GM12801 (cell line): ENCODE measurements at regions not wholly inside any gene's neighbourhood (a gene's known extent, or its start where the extent isn't known, plus 50 kb on each side); places are given as distances from the start of the nearest gene placed in this dataset.

Source experiments
- TF ChIP-seq, protein P1 (sequence below): IDR thresholded peaks from one replicate; pipeline ENCODE4 v1.5.1; 2011; ENCODE audit warnings: control low read depth; ENCODE audit not compliant: insufficient read length; ENCODE audit errors: extremely low read depth

DNA sequence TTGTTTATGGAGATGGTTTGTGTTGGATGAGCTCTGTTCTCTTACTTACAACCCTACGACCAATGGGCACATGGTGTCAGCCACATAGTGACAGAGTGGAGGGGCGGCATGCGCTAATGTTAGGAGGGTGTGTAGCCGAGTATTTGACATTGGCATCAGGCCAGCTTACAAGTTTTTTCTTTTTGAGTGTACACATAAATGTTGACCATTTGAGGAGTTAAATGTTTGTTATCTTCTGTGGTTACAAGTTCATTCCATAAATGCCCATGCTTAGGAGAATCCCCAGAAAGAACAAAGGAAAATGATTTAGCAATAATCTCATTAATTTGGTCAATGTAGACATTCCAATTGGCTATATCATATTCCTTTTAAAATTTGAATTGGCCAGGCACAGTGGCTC lies 180.1 kb upstream of the ELL2 start:
- TF ChIP-seq, protein P1, sequence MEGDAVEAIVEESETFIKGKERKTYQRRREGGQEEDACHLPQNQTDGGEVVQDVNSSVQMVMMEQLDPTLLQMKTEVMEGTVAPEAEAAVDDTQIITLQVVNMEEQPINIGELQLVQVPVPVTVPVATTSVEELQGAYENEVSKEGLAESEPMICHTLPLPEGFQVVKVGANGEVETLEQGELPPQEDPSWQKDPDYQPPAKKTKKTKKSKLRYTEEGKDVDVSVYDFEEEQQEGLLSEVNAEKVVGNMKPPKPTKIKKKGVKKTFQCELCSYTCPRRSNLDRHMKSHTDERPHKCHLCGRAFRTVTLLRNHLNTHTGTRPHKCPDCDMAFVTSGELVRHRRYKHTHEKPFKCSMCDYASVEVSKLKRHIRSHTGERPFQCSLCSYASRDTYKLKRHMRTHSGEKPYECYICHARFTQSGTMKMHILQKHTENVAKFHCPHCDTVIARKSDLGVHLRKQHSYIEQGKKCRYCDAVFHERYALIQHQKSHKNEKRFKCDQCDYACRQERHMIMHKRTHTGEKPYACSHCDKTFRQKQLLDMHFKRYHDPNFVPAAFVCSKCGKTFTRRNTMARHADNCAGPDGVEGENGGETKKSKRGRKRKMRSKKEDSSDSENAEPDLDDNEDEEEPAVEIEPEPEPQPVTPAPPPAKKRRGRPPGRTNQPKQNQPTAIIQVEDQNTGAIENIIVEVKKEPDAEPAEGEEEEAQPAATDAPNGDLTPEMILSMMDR = no peak

DNA sequence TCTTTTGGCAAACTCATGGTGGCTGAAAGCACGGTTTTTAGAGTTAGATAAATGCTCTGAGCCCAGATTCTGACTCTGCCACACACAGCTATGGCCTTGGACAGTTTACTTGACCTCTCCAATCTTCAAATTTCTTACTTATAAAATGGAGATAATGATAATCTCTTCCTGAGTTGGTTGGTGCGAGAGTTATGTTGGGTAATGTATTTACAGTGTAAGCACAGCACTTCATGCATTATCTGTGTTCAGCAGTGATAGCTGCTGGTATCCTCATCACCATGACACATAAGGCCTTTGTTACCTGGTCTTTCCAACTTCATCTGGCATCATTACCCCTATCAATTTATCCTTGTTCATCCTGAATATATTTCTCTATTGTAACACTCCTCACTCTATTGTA lies 178.8 kb upstream of the ELL2 start:
- TF ChIP-seq, protein P1 = no peak

DNA sequence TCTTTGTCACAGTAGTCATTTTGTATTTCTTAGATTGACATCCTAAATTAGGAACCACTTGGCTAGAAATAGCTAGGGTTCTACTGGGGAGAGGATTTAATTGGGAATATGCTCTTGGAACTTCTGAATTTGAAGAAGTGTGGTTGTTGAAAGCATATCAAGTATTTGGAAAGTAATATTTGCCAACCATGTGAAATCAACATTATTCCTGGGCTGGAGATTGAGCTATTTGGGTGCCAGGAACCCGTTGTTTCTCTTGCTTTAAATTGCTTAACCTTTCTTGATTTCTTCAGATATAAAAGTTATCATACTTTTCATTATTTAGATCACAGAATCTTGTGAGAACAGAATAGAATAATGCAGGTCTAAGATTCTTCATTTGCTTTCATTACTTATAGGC lies 178.4 kb upstream of the ELL2 start:
- TF ChIP-seq, protein P1 = no peak

DNA sequence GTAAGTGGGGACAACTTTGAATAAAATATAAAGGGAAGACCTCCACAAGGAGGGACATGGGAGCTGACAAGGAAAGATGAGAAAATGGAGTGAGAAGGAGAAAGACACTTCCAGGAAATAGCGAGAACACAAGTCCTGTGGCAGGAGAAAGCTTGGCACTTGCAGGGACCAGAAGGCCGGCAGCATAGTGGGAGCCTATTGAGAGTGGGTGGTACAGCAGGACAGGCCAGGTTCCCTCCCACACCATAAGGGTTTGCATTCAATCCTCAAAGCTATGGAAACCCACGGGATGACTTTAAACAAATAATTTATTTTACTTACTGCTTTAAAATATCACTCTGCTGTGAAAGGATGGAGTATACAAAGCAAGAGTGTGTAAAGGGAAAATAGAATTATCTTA lies 173.2 kb upstream of the ELL2 start:
- TF ChIP-seq, protein P1 = no peak

DNA sequence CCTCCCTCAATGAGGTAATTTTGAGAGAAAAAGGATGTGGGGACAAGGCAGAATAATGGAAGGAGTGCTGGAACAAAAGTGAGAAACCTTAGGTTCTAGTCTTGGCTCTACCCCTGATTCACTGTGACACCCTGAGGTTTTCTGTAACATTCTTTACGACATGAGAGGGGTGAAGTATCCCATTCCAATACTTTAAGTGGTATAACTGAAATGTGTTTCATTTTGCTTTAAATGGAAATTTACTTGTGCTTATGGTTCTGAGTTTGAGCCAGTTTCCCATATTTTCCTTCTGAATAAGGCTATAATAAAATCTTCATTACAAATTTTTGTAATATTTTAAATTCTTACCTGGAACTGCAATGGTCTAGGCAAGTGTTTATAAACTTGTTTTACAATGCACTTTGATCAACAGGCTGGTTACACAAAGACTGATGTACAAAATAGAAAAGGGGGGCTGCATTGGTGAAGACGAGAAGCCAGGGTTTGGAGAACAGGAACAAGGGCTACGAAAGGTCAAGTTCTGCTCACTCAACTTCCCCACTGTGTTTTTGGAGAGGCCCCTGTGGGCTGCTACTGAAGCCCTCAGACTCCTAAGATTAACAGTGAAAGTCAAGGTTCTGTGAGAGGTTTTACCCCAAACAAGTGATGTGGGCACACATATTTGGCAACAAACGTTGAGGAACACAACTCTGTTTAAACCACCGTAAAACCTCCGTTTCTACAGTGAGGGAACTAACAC lies 171.9 kb upstream of the ELL2 start:
- TF ChIP-seq, protein P1 = no peak

DNA sequence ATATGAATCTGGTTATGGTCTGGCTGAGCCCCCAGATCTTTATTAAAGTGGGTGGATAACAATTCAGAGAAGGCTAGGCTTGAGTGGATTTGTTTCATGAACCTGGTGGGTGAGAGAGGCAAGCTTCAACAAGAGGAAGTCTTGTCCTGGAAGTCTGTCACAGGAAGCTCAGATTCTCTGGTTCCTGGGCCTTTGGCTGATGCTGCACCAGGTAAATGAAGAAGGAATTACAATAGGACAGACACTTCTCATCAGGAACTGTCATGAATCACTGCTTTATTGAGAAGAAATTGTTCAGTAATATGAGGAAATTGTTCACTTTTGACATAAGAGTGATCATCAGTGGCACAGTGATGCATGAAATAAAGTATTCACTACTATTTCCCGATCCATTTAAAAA lies 167.6 kb upstream of the ELL2 start:
- TF ChIP-seq, protein P1 = no peak

DNA sequence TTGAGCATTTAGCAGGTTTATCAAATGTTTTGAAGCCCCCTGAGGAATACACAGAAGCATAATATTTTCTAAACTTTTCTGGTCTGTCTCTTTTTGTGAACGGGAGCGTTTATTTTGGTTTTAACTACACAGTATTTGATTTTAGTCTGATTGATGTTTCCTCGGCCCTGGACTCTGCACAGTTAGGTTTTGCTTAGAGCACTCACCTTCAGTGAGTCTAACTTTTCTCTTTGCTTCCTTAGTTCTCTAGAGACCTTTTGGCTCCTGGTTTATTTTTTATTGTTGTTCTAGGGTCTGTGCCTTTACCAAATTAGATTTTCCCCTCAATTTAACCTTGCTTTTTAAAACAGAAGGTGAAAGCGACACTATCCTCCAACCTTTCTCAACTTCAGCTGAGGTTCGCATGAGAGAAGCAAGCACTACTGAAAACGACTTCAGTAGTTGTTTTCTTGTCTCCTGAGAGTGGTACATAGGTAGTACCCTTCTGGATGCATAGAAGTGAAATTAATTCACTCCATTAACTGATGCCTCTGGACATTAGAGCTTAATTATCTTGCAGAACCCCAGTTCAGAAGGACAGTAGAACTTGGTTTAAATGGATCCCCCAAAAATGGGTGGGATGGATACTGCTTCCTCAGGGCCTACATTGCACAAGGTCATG lies 166.7 kb upstream of the ELL2 start:
- TF ChIP-seq, protein P1 = no peak
